Ishikawa (cell line): ENCODE measurements at regions not wholly inside any gene's neighbourhood (a gene's known extent, or its start where the extent isn't known, plus 50 kb on each side); places are given as distances from the start of the nearest gene placed in this dataset.

Experiments
- CEBPB ChIP-seq: IDR thresholded peaks from 2 replicates; pipeline ENCODE4 v1.6.1; 2012
- CREB1 ChIP-seq: IDR thresholded peaks from 2 replicates; pipeline ENCODE4 v1.6.1; 2012; ENCODE audit warnings: low read depth
- EGR1 ChIP-seq: IDR thresholded peaks from 2 replicates; pipeline ENCODE4 v1.6.1; 2012
- EP300 ChIP-seq: IDR thresholded peaks from 2 replicates; pipeline ENCODE4 v1.6.1; 2012; ENCODE audit warnings: borderline replicate concordance
- FOXM1 ChIP-seq: IDR thresholded peaks from 2 replicates; pipeline ENCODE4 v1.6.1; 2012; ENCODE audit warnings: low read depth, borderline replicate concordance
- NFIC ChIP-seq: IDR thresholded peaks from 2 replicates; pipeline ENCODE4 v1.6.1; 2012
- RAD21 ChIP-seq: IDR thresholded peaks from 2 replicates; pipeline ENCODE4 v1.6.1; 2012; ENCODE audit warnings: low read depth
- TAF1 ChIP-seq: IDR thresholded peaks from 2 replicates; pipeline ENCODE4 v1.6.1; 2012; ENCODE audit warnings: low read depth, mild to moderate bottlenecking
- TCF12 ChIP-seq: IDR thresholded peaks from 2 replicates; pipeline ENCODE4 v1.6.1; 2012; ENCODE audit warnings: low read depth
- TEAD4 ChIP-seq: IDR thresholded peaks from 2 replicates; pipeline ENCODE4 v1.6.1; 2012
- YY1 ChIP-seq: IDR thresholded peaks from 2 replicates; pipeline ENCODE4 v1.6.1; 2012; ENCODE audit warnings: low read depth
- ZBTB7A ChIP-seq: IDR thresholded peaks from 2 replicates; pipeline ENCODE4 v1.6.1; 2012; ENCODE audit warnings: low read depth
- TF ChIP-seq, protein P1 (sequence below): IDR thresholded peaks from 2 replicates; pipeline ENCODE4 v1.6.1; 2012
- TF ChIP-seq, protein P2 (sequence below): IDR thresholded peaks from 2 replicates; pipeline ENCODE4 v1.6.1; 2012; ENCODE audit warnings: low read depth, mild to moderate bottlenecking
- TF ChIP-seq, protein P3 (sequence below): IDR thresholded peaks from 2 replicates; pipeline ENCODE4 v1.6.1; 2012

DNA sequence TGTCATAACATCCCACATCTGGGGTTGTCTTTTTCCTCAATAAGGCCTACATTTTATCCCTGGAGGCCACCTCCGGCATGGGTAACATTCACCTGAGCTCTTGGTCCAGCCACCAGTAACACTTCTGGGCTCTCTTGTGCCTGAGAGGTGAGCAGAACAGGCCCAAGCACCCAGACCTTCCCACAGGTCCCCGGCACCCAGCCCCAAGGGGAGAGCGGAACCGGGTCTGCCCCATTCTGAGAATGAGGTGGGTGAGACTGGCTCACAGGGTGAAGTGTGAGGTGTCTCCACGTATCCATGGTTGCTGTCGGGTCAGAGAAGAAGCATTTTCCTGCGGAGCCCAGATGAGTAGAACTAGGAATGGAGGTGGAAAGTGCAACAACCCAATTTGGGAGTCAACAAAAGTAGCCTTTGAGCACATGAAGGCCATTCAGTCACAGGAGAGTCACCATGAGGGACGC, 496.7 kb upstream of the MYT1L start:
- TF ChIP-seq NFIC: no peak
- no peak for TF ChIP-seq ZBTB7A
- no peak for TF ChIP-seq YY1
- no peak for TF ChIP-seq EGR1
- no peak for TF ChIP-seq FOXM1
- TF ChIP-seq CREB1: no peak
- TF ChIP-seq, protein P1, sequence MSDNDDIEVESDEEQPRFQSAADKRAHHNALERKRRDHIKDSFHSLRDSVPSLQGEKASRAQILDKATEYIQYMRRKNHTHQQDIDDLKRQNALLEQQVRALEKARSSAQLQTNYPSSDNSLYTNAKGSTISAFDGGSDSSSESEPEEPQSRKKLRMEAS: no peak
- TF ChIP-seq, protein P2, sequence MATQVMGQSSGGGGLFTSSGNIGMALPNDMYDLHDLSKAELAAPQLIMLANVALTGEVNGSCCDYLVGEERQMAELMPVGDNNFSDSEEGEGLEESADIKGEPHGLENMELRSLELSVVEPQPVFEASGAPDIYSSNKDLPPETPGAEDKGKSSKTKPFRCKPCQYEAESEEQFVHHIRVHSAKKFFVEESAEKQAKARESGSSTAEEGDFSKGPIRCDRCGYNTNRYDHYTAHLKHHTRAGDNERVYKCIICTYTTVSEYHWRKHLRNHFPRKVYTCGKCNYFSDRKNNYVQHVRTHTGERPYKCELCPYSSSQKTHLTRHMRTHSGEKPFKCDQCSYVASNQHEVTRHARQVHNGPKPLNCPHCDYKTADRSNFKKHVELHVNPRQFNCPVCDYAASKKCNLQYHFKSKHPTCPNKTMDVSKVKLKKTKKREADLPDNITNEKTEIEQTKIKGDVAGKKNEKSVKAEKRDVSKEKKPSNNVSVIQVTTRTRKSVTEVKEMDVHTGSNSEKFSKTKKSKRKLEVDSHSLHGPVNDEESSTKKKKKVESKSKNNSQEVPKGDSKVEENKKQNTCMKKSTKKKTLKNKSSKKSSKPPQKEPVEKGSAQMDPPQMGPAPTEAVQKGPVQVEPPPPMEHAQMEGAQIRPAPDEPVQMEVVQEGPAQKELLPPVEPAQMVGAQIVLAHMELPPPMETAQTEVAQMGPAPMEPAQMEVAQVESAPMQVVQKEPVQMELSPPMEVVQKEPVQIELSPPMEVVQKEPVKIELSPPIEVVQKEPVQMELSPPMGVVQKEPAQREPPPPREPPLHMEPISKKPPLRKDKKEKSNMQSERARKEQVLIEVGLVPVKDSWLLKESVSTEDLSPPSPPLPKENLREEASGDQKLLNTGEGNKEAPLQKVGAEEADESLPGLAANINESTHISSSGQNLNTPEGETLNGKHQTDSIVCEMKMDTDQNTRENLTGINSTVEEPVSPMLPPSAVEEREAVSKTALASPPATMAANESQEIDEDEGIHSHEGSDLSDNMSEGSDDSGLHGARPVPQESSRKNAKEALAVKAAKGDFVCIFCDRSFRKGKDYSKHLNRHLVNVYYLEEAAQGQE: no peak
- TF ChIP-seq CEBPB: no peak
- no peak for TF ChIP-seq TAF1
- TF ChIP-seq TEAD4: no peak
- no peak for TF ChIP-seq RAD21
- TF ChIP-seq, protein P3, sequence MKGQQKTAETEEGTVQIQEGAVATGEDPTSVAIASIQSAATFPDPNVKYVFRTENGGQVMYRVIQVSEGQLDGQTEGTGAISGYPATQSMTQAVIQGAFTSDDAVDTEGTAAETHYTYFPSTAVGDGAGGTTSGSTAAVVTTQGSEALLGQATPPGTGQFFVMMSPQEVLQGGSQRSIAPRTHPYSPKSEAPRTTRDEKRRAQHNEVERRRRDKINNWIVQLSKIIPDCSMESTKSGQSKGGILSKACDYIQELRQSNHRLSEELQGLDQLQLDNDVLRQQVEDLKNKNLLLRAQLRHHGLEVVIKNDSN: no peak
- no peak for TF ChIP-seq EP300
- TF ChIP-seq TCF12: no peak

- TF ChIP-seq ZBTB7A (no peak), CEBPB (no peak), RAD21 (no peak), NFIC (no peak), EGR1 (no peak)
Measured at GRCh38 chr2:2827046-2827636, 496.1 kb upstream of the MYT1L start.

DNA sequence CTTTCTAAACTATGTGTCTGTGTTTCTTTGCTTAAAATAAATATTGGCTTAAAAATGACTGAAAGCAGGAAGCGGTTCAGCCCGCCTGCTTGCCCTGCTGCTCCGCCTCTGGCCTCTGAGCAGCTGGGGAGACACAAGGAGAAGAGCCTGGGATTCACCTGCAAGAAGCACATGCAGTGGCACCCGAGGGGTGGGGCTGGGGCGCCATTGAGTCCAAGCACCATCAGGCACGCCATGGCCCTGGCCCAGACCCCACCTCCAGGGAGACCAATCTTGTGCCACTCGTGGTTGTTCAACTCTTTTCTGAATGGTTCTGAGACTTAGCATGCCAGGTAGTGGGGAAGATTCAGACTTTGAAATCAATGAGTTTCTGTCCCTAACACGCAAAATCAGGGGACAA, 495.5 kb upstream of the MYT1L start:
- TF ChIP-seq CEBPB (no peak), TAF1 (no peak), TEAD4 (no peak), TCF12 (no peak), EP300 (no peak), FOXM1 (no peak), RAD21 (no peak)

- TF ChIP-seq CEBPB (no peak), ZBTB7A (no peak), TAF1 (no peak), EP300 (no peak), TEAD4 (no peak), NFIC (no peak), YY1 (no peak), CREB1 (no peak), FOXM1 (no peak), TCF12 (no peak), RAD21 (no peak), EGR1 (no peak)
- TF ChIP-seq, protein P2: no peak
- TF ChIP-seq, protein P3: no peak
- TF ChIP-seq, protein P1: no peak
Measured at GRCh38 chr2:2826209-2826551, 495.1 kb upstream of the MYT1L start.

DNA sequence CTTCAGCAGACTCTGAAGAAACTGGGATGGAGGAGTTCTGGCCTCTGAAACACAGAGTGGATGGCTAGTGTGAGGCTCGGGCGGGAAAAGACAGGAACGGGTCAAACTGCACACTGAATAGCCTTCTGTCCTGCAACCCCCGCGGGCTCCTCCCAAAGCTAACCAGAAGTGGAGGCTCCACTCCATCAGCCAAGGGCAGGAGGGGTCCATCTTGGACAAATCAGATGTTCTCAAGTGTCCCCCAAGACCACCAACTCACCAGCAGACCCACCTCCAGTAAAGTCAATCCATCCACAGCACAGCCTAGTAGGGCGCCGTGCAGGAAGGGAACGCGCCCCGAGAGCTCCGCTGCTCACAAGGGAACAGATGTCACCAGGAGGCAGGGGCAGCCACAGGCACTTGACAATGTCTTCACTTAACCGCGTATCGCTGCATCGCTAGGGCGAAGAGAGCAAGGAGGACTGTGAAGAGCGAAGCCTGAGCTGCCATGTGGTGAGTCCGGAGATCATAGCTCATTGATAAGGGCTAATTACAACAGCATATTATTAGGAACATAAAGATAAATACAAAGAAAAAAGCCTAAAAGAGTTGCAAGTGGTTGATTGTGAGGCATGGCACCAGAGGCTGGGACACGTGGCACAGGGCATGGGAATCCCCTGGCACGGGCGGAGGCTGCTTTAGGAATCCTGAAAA, 494.6 kb upstream of the MYT1L start:
- TF ChIP-seq ZBTB7A (no peak), RAD21 (no peak), EP300 (no peak), EGR1 (no peak), YY1 (no peak), CREB1 (no peak)
- TF ChIP-seq, protein P2: no peak
